ENCODE measurements at regions not wholly inside any gene's neighbourhood (a gene's known extent, or its start where the extent isn't known, plus 50 kb on each side); places are given as distances from the start of the nearest gene placed in this dataset.
A peak's percentile ranks its signal among the peaks of the same experiment; 100 is the strongest.

GRCh38 chrX:46408553-46409407, 136.4 kb downstream of the ZNF674 start:
- TF ChIP-seq CTCF (IDR thresholded peaks at IDR 0.05), result peak; percentile 91
- Mint-ChIP-seq H3K27ac (ENCODE audit: unreplicated experiment) (no peak overlapping the region), H3K36me3 (ENCODE audit: unreplicated experiment) (no peaks in the 10 kb centered on the region), H3K4me1 (ENCODE audit: unreplicated experiment) (no peaks in the 10 kb centered on the region), H3K27me3 (ENCODE audit: unreplicated experiment) (no peaks in the 10 kb centered on the region), H3K9me3 (ENCODE audit: unreplicated experiment) (no peaks in the 10 kb centered on the region), H3K4me3 (ENCODE audit: unreplicated experiment) (no peak overlapping the region)
- DNase-seq (ENCODE audit: extremely low spot score, unreplicated experiment), result no peak

- Mint-ChIP-seq H3K4me1 (ENCODE audit: unreplicated experiment) (no peaks in the 10 kb centered on the region), H3K36me3 (ENCODE audit: unreplicated experiment) (no peaks in the 10 kb centered on the region), H3K9me3 (ENCODE audit: unreplicated experiment) (no peaks in the 10 kb centered on the region), H3K27ac (ENCODE audit: unreplicated experiment) (no peak overlapping the region), H3K27me3 (ENCODE audit: unreplicated experiment) (no peaks in the 10 kb centered on the region), H3K4me3 (ENCODE audit: unreplicated experiment) (no peak overlapping the region)
- DNase-seq (ENCODE audit: extremely low spot score, unreplicated experiment), result no peak
- TF ChIP-seq CTCF (IDR thresholded peaks at IDR 0.05), result no peak
These were observed 137.5 kb downstream of the ZNF674 start for GRCh38 chrX:46407753-46408130.

GRCh38 chrX:46407036-46407752, 138.0 kb downstream of the ZNF674 start:
- H3K27me3 Mint-ChIP-seq (ENCODE audit: unreplicated experiment), result no peaks in the 10 kb centered on the region
- H3K4me1 Mint-ChIP-seq (ENCODE audit: unreplicated experiment), result no peaks in the 10 kb centered on the region
- TF ChIP-seq CTCF (IDR thresholded peaks at IDR 0.05), result no peak
- H3K4me3 Mint-ChIP-seq (ENCODE audit: unreplicated experiment), result no peak overlapping the region
- H3K27ac Mint-ChIP-seq (ENCODE audit: unreplicated experiment), result no peak overlapping the region
- H3K36me3 Mint-ChIP-seq (ENCODE audit: unreplicated experiment), result no peaks in the 10 kb centered on the region
- DNase-seq (ENCODE audit: extremely low spot score, unreplicated experiment), result no peak
- no peaks in the 10 kb centered on the region for H3K9me3 Mint-ChIP-seq (ENCODE audit: unreplicated experiment)

GRCh38 chrX:46404774-46405173, 140.4 kb downstream of the ZNF674 start:
- H3K27ac Mint-ChIP-seq (ENCODE audit: unreplicated experiment), result no peak overlapping the region

More at GRCh38 chrX:46404774-46405173, 140.4 kb downstream of the ZNF674 start:
- H3K4me3 Mint-ChIP-seq (ENCODE audit: unreplicated experiment), result no peak overlapping the region
- no peaks in the 10 kb centered on the region for H3K27me3 Mint-ChIP-seq (ENCODE audit: unreplicated experiment)
- no peak for TF ChIP-seq CTCF (IDR thresholded peaks at IDR 0.05)
- peak; percentile 54 for DNase-seq (ENCODE audit: extremely low spot score, unreplicated experiment)
- no peaks in the 10 kb centered on the region for H3K36me3 Mint-ChIP-seq (ENCODE audit: unreplicated experiment)
- H3K4me1 Mint-ChIP-seq (ENCODE audit: unreplicated experiment), result no peaks in the 10 kb centered on the region
- H3K9me3 Mint-ChIP-seq (ENCODE audit: unreplicated experiment), result no peaks in the 10 kb centered on the region
